BJ (cell line): ENCODE measurements at regions not wholly inside any gene's neighbourhood (a gene's known extent, or its start where the extent isn't known, plus 50 kb on each side); places are given as distances from the start of the nearest gene placed in this dataset.
"Not testable (repeated sequence)": the region's sequence is repeated elsewhere in the genome, so short reads cannot be mapped to it uniquely, and the experiment has no call there.

Source experiments
- CTCF ChIA-PET: fragments of 350-600 bp; formaldehyde crosslinking; extraction: SDS; loops from one replicate; lab custom pipeline; 2021; ENCODE audit warnings: antibody characterized with exemption, inconsistent platforms; lab: Yijun Ruan, JAX
- POLR2A ChIA-PET: fragments of 300-600 bp; sonication (Branson Sonifier 250); formaldehyde crosslinking; extraction: SDS; loops from one replicate; lab custom pipeline; 2021; ENCODE audit warnings: antibody characterized with exemption; lab: Charles Lee
- DNase-seq: peaks from one replicate; pipeline ENCODE4 v3.0.0-alpha.2; 2011; ENCODE audit warnings: low read depth
- H3K27me3 ChIP-seq: 2 replicates; pipeline ENCODE4 v1.6.0; 2011; ENCODE audit warnings: low read length; ENCODE audit not compliant: control insufficient read depth, insufficient read depth
- H3K36me3 ChIP-seq: 2 replicates; pipeline ENCODE4 v1.5.1; 2011; ENCODE audit warnings: low read length; ENCODE audit not compliant: control insufficient read depth, insufficient read depth
- H3K4me3 ChIP-seq: 2 replicates; pipeline ENCODE4 v1.5.1; 2011; ENCODE audit warnings: low read depth, mild to moderate bottlenecking, control low read depth, low read length
- CTCF ChIP-seq: IDR thresholded peaks from 2 replicates; pipeline ENCODE4 v1.5.1; 2011; ENCODE audit warnings: low read depth, mild to moderate bottlenecking, control low read depth, inconsistent platforms, low read length, moderate library complexity; ENCODE audit not compliant: insufficient read depth

DNA sequence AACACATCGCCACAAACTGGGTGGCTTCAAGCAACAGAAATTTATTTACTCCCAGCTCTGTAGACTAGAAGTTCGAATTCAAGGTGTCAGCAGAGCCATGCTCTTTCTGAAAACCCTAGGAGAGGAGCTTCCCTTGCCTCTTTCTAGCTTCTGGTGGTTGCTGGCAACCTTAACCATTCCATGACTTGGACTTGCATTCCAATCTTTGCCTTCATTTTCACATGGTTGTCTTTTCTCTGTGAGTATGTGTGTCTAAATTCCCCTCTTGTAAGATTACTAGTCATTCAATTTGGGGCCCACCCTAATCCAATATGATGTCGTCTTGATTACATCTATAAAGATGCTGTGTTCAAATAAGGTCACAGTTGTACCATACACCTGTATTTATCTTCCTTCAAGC is 65.9 kb upstream of the PRKG1 start:
- no peak for TF ChIP-seq CTCF
- no peaks in the 10 kb centered on the region for H3K36me3 ChIP-seq
- H3K4me3 ChIP-seq = no peak overlapping the region
- ChIA-PET POLR2A (no interaction called here), CTCF (interaction anchor here (0.9 to 1.7 kb wide), 2 partner anchors 17 to 414 kb away, joined by 3 to 9 read pairs; no protein-coding TSS in a partner anchor)
- DNase-seq = no peak
- no peaks in the 10 kb centered on the region for H3K27me3 ChIP-seq

DNA sequence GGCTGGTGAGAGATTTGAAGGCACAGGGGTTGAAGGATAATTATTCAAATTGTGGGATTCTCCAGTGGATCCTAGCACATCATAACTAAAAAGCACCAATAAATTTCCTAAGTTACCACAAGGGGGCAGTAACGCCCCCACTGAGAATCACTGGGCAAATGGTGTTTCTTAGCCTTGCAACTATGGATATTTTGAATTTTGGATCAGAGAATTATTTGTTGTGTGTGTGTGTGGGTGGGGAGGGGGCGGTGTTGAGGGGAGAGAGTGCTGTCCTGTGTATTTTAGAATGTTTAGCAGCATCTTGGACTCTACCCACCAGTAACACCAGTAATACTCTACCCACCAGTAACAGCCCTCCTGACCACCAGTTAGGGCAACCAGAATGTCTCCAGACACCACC is 63.3 kb upstream of the PRKG1 start:
- peak; percentile 77 for TF ChIP-seq CTCF
- DNase-seq = no peak
- POLR2A ChIA-PET = no interaction called here
- H3K27me3 ChIP-seq = no peaks in the 10 kb centered on the region
- no peak overlapping the region for H3K4me3 ChIP-seq
- CTCF ChIA-PET = interaction anchor here (0.6 to 0.7 kb wide), 2 partner anchors 491 to 1202 kb away, joined by 3 to 4 read pairs; no protein-coding TSS in a partner anchor
- H3K36me3 ChIP-seq = no peaks in the 10 kb centered on the region

DNA sequence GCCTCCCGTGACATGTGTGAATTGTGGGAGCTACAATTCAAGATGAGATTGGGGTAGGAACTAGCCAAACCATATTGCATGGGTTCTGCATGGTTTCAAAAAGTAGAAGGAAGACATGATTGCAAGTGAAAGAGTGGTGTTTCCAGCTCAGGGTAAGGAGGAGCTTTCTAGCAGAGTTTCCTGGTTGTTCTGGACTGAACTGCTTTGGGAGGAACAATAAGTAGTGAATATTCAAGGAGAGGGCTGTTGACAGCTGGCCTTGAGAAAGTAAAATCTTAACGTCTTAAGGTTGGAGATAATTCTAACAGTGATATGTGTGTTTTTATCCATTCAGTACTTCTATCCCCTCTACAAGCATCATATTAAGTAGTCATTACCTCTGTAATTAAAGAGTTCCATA is 62.2 kb upstream of the PRKG1 start:
- no peak overlapping the region for H3K4me3 ChIP-seq
- POLR2A ChIA-PET = no interaction called here
- DNase-seq = no peak
- TF ChIP-seq CTCF = no peak
- CTCF ChIA-PET = interaction anchor here (0.7 to 1.2 kb wide), 2 partner anchors 21 to 993 kb away, joined by 3 read pairs; no protein-coding TSS in a partner anchor
- H3K36me3 ChIP-seq = no peaks in the 10 kb centered on the region
- H3K27me3 ChIP-seq = no peaks in the 10 kb centered on the region

- ChIA-PET CTCF (no interaction called here), POLR2A (no interaction called here)
- H3K4me3 ChIP-seq = no peak overlapping the region
- H3K36me3 ChIP-seq = no peaks in the 10 kb centered on the region
- no peak for DNase-seq
- TF ChIP-seq CTCF = no peak
- H3K27me3 ChIP-seq = no peaks in the 10 kb centered on the region
These were observed 59.5 kb upstream of the PRKG1 start for GRCh38 chr10:51014680-51015389.

DNA sequence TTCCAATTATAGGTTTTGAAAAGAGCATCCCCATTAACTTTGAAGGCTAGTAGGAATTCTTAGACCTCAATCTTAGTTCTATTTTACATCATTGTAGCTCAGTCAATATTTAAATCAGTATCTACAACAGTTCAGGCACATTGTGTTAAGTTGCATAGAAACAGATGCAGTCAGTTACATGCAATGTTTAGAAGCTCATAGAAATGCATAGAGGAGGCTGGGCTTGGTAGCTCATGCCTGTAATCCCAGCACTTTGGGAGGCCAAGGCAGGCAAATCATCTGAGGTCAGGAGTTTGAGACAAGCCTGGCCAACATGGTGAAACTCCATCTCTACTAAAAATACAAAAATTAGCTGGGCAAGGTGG is 58.9 kb upstream of the PRKG1 start:
- CTCF ChIA-PET = interaction anchor here (0.7 kb wide), 1 partner anchor 14 kb away, joined by 3 read pairs; no protein-coding TSS in a partner anchor
- DNase-seq, H3K4me3 ChIP-seq, POLR2A ChIA-PET, H3K27me3 ChIP-seq, H3K36me3 ChIP-seq: not testable (repeated sequence)
